ENCODE measurements at regions not wholly inside any gene's neighbourhood (a gene's known extent, or its start where the extent isn't known, plus 50 kb on each side); places are given as distances from the start of the nearest gene placed in this dataset.

DNA sequence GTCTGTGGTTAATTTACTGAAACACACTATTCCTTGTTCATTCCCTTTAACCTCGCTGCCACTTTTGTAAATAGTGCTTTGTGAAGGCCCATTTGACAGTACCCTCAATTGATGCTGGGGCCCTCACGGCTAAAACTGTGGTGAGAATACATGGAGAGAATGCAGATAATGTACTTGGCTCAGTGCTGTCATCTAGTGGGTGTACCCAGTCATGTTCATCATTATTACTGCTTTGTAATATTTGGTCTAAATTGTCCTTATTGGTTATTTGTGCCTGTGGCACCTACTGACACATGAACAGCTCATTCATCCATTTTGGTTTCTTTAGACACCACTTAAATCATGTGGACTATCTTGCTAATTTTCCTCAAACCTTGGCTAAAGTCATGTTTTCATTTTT lies 543.6 kb downstream of the EDEM1 start:
- H3K27ac ChIP-seq (ENCODE audit: low read depth, low read length, poor library complexity, severe bottlenecking) = no peak overlapping the region
- H3K79me2 ChIP-seq (ENCODE audit: insufficient read depth, low read depth, low read length) = no peaks in the 10 kb centered on the region
- no peaks in the 10 kb centered on the region for H4K20me1 ChIP-seq (ENCODE audit: insufficient read depth, low read length)
- no TSS peak for BruUV-seq (replicated peaks)
- intact Hi-C loops (cut with micrococcal nuclease; ENCODE audit: unreplicated experiment) = loop anchor here (2.0 to 5.0 kb wide), 2 partner anchors 304 to 424 kb away; no protein-coding TSS in a partner anchor
- no peaks in the 10 kb centered on the region for H3K9me2 ChIP-seq (ENCODE audit: insufficient read depth, low read length)
- H3K4me3 ChIP-seq (ENCODE audit: low read depth, low read length, poor library complexity, severe bottlenecking) = no peak overlapping the region
- H3K36me3 ChIP-seq (ENCODE audit: insufficient read depth, low read length) = no peaks in the 10 kb centered on the region
- POLR2A ChIA-PET = no interaction called here
- peak; percentile 2 for DNase-seq (ENCODE audit: low spot score)
- H3K4me1 ChIP-seq (ENCODE audit: insufficient read depth, low read length, poor library complexity, severe bottlenecking) = no peaks in the 10 kb centered on the region
- H3K9me3 ChIP-seq (ENCODE audit: low read length) = no peaks in the 10 kb centered on the region
- no peak overlapping the region for H3K4me2 ChIP-seq (ENCODE audit: low read length)
- no peak overlapping the region for H2AFZ ChIP-seq (ENCODE audit: low read length)
- TF ChIP-seq CTCF (conservative IDR thresholded peaks at IDR 0.05; ENCODE audit: low read length) (peak; percentile 51), EZH2phosphoT487 (IDR thresholded peaks at IDR 0.05; ENCODE audit: borderline replicate concordance, low read depth, low read length) (no peak)
- CTCF ChIA-PET (ENCODE audit: unreplicated experiment) = no interaction called here

- no peak for DNase-seq (ENCODE audit: low spot score)
- H3K9me2 ChIP-seq (ENCODE audit: insufficient read depth, low read length) = no peaks in the 10 kb centered on the region
- ChIA-PET CTCF (ENCODE audit: unreplicated experiment) (no interaction called here), POLR2A (no interaction called here)
- no peaks in the 10 kb centered on the region for H3K79me2 ChIP-seq (ENCODE audit: insufficient read depth, low read depth, low read length)
- H3K4me3 ChIP-seq (ENCODE audit: low read depth, low read length, poor library complexity, severe bottlenecking) = no peak overlapping the region
- H3K9me3 ChIP-seq (ENCODE audit: low read length) = no peaks in the 10 kb centered on the region
- no peak overlapping the region for H3K27ac ChIP-seq (ENCODE audit: low read depth, low read length, poor library complexity, severe bottlenecking)
- H3K4me2 ChIP-seq (ENCODE audit: low read length) = no peak overlapping the region
- TF ChIP-seq EZH2phosphoT487 (IDR thresholded peaks at IDR 0.05; ENCODE audit: borderline replicate concordance, low read depth, low read length) (no peak), CTCF (conservative IDR thresholded peaks at IDR 0.05; ENCODE audit: low read length) (no peak)
- no peaks in the 10 kb centered on the region for H3K4me1 ChIP-seq (ENCODE audit: insufficient read depth, low read length, poor library complexity, severe bottlenecking)
- no peaks in the 10 kb centered on the region for H4K20me1 ChIP-seq (ENCODE audit: insufficient read depth, low read length)
- BruUV-seq (replicated peaks) = no TSS peak
- no peaks in the 10 kb centered on the region for H3K36me3 ChIP-seq (ENCODE audit: insufficient read depth, low read length)
- H2AFZ ChIP-seq (ENCODE audit: low read length) = no peak overlapping the region
- intact Hi-C loops (cut with micrococcal nuclease; ENCODE audit: unreplicated experiment) = loop anchor here (5.0 kb wide), 1 partner anchor 425 kb away; no protein-coding TSS in a partner anchor
Observed at GRCh38 chr3:5732081-5732480, 544.6 kb downstream of the EDEM1 start.

DNA sequence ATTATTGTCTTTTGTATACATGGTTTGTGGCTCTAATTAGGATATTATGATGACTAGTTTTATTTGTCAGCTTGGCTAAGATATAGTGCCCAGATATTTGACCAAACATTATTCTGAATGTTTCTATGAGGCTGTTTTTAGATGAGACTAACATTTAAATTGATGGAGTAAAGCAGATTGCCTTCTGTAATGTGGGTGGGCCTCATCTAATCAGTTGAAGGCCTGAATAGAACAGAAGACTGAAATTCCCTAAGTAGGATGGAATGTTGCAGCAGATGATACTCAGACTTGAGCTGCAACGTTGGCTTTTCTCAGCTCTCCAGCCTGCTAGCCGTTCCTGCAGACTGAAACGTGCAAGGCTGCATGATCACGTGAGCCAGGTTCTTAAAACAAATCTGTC lies 546.5 kb downstream of the EDEM1 start:
- no peak for TF ChIP-seq EZH2phosphoT487 (IDR thresholded peaks at IDR 0.05; ENCODE audit: borderline replicate concordance, low read depth, low read length)
- no peak for TF ChIP-seq CTCF (conservative IDR thresholded peaks at IDR 0.05; ENCODE audit: low read length)
- no peaks in the 10 kb centered on the region for H3K9me3 ChIP-seq (ENCODE audit: low read length)
- no peaks in the 10 kb centered on the region for H4K20me1 ChIP-seq (ENCODE audit: insufficient read depth, low read length)
- ChIA-PET POLR2A (interaction anchor here (0.7 kb wide), 1 partner anchor 492 kb away, joined by 3 read pairs; no protein-coding TSS in a partner anchor), CTCF (ENCODE audit: unreplicated experiment) (interaction anchor here (0.6 kb wide), 2 partner anchors 37 to 441 kb away, joined by 3 to 4 read pairs; no protein-coding TSS in a partner anchor)
- BruUV-seq (replicated peaks) = no TSS peak
- intact Hi-C loops (cut with micrococcal nuclease; ENCODE audit: unreplicated experiment) = loop anchor here (5.0 kb wide), 1 partner anchor 427 kb away; no protein-coding TSS in a partner anchor
- no peak for DNase-seq (ENCODE audit: low spot score)
- no peaks in the 10 kb centered on the region for H3K9me2 ChIP-seq (ENCODE audit: insufficient read depth, low read length)
- no peak overlapping the region for H3K4me3 ChIP-seq (ENCODE audit: low read depth, low read length, poor library complexity, severe bottlenecking)
- H3K4me2 ChIP-seq (ENCODE audit: low read length) = no peak overlapping the region
- no peak overlapping the region for H2AFZ ChIP-seq (ENCODE audit: low read length)
- no peaks in the 10 kb centered on the region for H3K79me2 ChIP-seq (ENCODE audit: insufficient read depth, low read depth, low read length)
- H3K27ac ChIP-seq (ENCODE audit: low read depth, low read length, poor library complexity, severe bottlenecking) = no peak overlapping the region
- H3K36me3 ChIP-seq (ENCODE audit: insufficient read depth, low read length) = no peaks in the 10 kb centered on the region
- H3K4me1 ChIP-seq (ENCODE audit: insufficient read depth, low read length, poor library complexity, severe bottlenecking) = no peaks in the 10 kb centered on the region

Data from OCI-LY7 (cell line).